SU-DHL-6 (cell line): ENCODE measurements at regions not wholly inside any gene's neighbourhood (a gene's known extent, or its start where the extent isn't known, plus 50 kb on each side); places are given as distances from the start of the nearest gene placed in this dataset.

Source experiments
- H2AFZ ChIP-seq: fragments of 200-600 bp; sonication (generic); 2 replicates; pipeline ENCODE4 v1.6.1; 2014; ENCODE audit warnings: low read depth, mild to moderate bottlenecking, moderate library complexity, mixed read lengths, antibody characterized with exemption, low read length; ENCODE audit not compliant: severe bottlenecking
- H3F3A ChIP-seq: fragments of 200-600 bp; shearing (Covaris generic); 2 replicates; pipeline ENCODE4 v1.6.0; 2016; ENCODE audit warnings: antibody characterized with exemption, mild to moderate bottlenecking; ENCODE audit not compliant: insufficient read depth
- H3K27ac ChIP-seq: fragments of 200-600 bp; sonication (generic); 2 replicates; pipeline ENCODE4 v1.5.1; 2016; ENCODE audit warnings: low read depth, mild to moderate bottlenecking, low read length, moderate library complexity, mixed read lengths
- H3K27me3 ChIP-seq: fragments of 200-600 bp; sonication (generic), shearing (Covaris generic); 2 replicates; pipeline ENCODE4 v1.6.0; 2014; ENCODE audit warnings: mild to moderate bottlenecking, low read length
- H3K36me3 ChIP-seq: fragments of 200-600 bp; sonication (generic); 2 replicates; pipeline ENCODE4 v1.6.1; 2014; ENCODE audit warnings: mild to moderate bottlenecking, low read length, mixed read lengths
- H3K4me2 ChIP-seq: fragments of 300-600, 200-600 bp; shearing (Covaris generic), sonication (generic); 2 replicates; pipeline ENCODE4 v1.6.0; 2014; ENCODE audit warnings: low read length, low read depth, mild to moderate bottlenecking; ENCODE audit not compliant: poor library complexity, severe bottlenecking
- H3K4me3 ChIP-seq: fragments of 200-600 bp; sonication (generic); 2 replicates; pipeline ENCODE4 v1.5.1; 2014; ENCODE audit warnings: antibody characterized with exemption, low read length, mild to moderate bottlenecking, mixed read lengths; ENCODE audit not compliant: insufficient read depth, poor library complexity, severe bottlenecking
- H3K79me2 ChIP-seq: fragments of 200-600 bp; sonication (generic); 2 replicates; pipeline ENCODE4 v1.6.1; 2014; ENCODE audit warnings: mild to moderate bottlenecking, low read length, moderate library complexity; ENCODE audit not compliant: insufficient read depth
- H3K9ac ChIP-seq: fragments of 200-600 bp; sonication (generic); 2 replicates; pipeline ENCODE4 v1.7.0; 2014; ENCODE audit warnings: mild to moderate bottlenecking, low read length
- H3K9me2 ChIP-seq: fragments of 200-600 bp; sonication (generic); replicated peaks from 2 replicates; pipeline ENCODE4 v1.6.1; 2014; ENCODE audit warnings: low read length; ENCODE audit not compliant: insufficient read depth
- H3K9me3 ChIP-seq: fragments of 200-600 bp; sonication (generic); 2 replicates; pipeline ENCODE4 v1.6.1; 2014; ENCODE audit warnings: low read length, mixed read lengths; ENCODE audit not compliant: insufficient read depth
- H4K20me1 ChIP-seq: fragments of 200-600 bp; sonication (generic); 2 replicates; pipeline ENCODE4 v1.6.1; 2014; ENCODE audit warnings: low read depth, mild to moderate bottlenecking, antibody characterized with exemption, low read length, moderate library complexity, mixed read lengths
- CTCF ChIP-seq: fragments of 200-600 bp; sonication (generic); IDR thresholded peaks from one replicate; pipeline ENCODE4 v1.5.1; 2017; ENCODE audit warnings: antibody characterized with exemption, mild to moderate bottlenecking, low read length, moderate library complexity; ENCODE audit not compliant: insufficient read depth, poor library complexity, severe bottlenecking
- EZH2phosphoT487 ChIP-seq: fragments of 200-600 bp; sonication (generic), shearing (Covaris generic); conservative IDR thresholded peaks from 2 replicates; pipeline ENCODE4 v1.6.1; 2018; ENCODE audit warnings: mild to moderate bottlenecking, antibody characterized with exemption, low read length, moderate library complexity, mixed read lengths

- Histone ChIP-seq H4K20me1 (no peaks in the 10 kb centered on the region), H3K4me3 (no peak overlapping the region), H3K27me3 (no peaks in the 10 kb centered on the region), H3K27ac (no peak overlapping the region), H3K36me3 (no peaks in the 10 kb centered on the region), H3K9me2 (no peaks in the 10 kb centered on the region), H2AFZ (no peak overlapping the region), H3K9ac (no peak overlapping the region), H3K4me2 (no peak overlapping the region), H3F3A (no peaks in the 10 kb centered on the region), H3K9me3 (peaks cover 9% of the 10 kb centered on the region; the same call in 1 of the 2 replicates), H3K79me2 (no peaks in the 10 kb centered on the region)
- no peak for TF ChIP-seq EZH2phosphoT487
- TF ChIP-seq CTCF: no peak
Measured at GRCh38 chr18:10289951-10290637, 164.3 kb upstream of the APCDD1 start.

- Histone ChIP-seq H3K27me3 (no peaks in the 10 kb centered on the region), H4K20me1 (no peaks in the 10 kb centered on the region), H3K4me3 (no peak overlapping the region), H2AFZ (no peak overlapping the region), H3K9ac (no peak overlapping the region), H3K9me2 (no peaks in the 10 kb centered on the region), H3F3A (no peaks in the 10 kb centered on the region), H3K4me2 (no peak overlapping the region), H3K79me2 (no peaks in the 10 kb centered on the region), H3K9me3 (peaks cover 9% of the 10 kb centered on the region; the same call in 1 of the 2 replicates), H3K36me3 (no peaks in the 10 kb centered on the region), H3K27ac (no peak overlapping the region)
- TF ChIP-seq CTCF: no peak
- TF ChIP-seq EZH2phosphoT487: no peak
Measured at GRCh38 chr18:10290638-10291235, 163.7 kb upstream of the APCDD1 start.

GRCh38 chr18:10291568-10291981 lies 162.9 kb upstream of the APCDD1 start:
- Histone ChIP-seq H3K4me2 (no peak overlapping the region), H3K79me2 (no peaks in the 10 kb centered on the region), H3K36me3 (no peaks in the 10 kb centered on the region), H3K27ac (no peak overlapping the region), H3K9me3 (peaks cover 9% of the 10 kb centered on the region; the same call in 1 of the 2 replicates), H3K4me3 (no peak overlapping the region), H4K20me1 (no peaks in the 10 kb centered on the region), H2AFZ (no peak overlapping the region), H3K27me3 (no peaks in the 10 kb centered on the region), H3K9ac (no peak overlapping the region), H3F3A (no peaks in the 10 kb centered on the region), H3K9me2 (no peaks in the 10 kb centered on the region)
- no peak for TF ChIP-seq CTCF
- no peak for TF ChIP-seq EZH2phosphoT487
